ENCODE measurements at regions not wholly inside any gene's neighbourhood (a gene's known extent, or its start where the extent isn't known, plus 50 kb on each side); places are given as distances from the start of the nearest gene placed in this dataset.
A peak's percentile ranks its signal among the peaks of the same experiment; 100 is the strongest.

- DNase-seq (ENCODE audit: low read depth), result no peak
Observed at GRCh38 chr17:45680360-45680759, 103.8 kb upstream of the CRHR1 start.

GRCh38 chr17:45681706-45682105 lies 102.4 kb upstream of the CRHR1 start:
- DNase-seq (ENCODE audit: low read depth), result no peak

GRCh38 chr17:45686250-45686649 lies 97.9 kb upstream of the CRHR1 start:
- DNase-seq (ENCODE audit: low read depth), result no peak

GRCh38 chr17:45687594-45687993 lies 96.5 kb upstream of the CRHR1 start:
- no peak for DNase-seq (ENCODE audit: low read depth)

GRCh38 chr17:45688353-45688752 lies 95.8 kb upstream of the CRHR1 start:
- DNase-seq (ENCODE audit: low read depth), result peak; percentile 39

- no peak for DNase-seq (ENCODE audit: low read depth)
Observed at GRCh38 chr17:45688820-45689219, 95.3 kb upstream of the CRHR1 start.

- DNase-seq (ENCODE audit: low read depth), result no peak
Observed at GRCh38 chr17:45689451-45689850, 94.7 kb upstream of the CRHR1 start.

- no peak for DNase-seq (ENCODE audit: low read depth)
Observed at GRCh38 chr17:45690625-45691275, 93.4 kb upstream of the CRHR1 start.

GRCh38 chr17:45692661-45693060 lies 91.5 kb upstream of the CRHR1 start:
- DNase-seq (ENCODE audit: low read depth), result no peak

GRCh38 chr17:45693792-45694191 lies 90.3 kb upstream of the CRHR1 start:
- no peak for DNase-seq (ENCODE audit: low read depth)

- DNase-seq (ENCODE audit: low read depth), result no peak
Observed at GRCh38 chr17:45696442-45696841, 87.7 kb upstream of the CRHR1 start.

- DNase-seq (ENCODE audit: low read depth), result no peak
Observed at GRCh38 chr17:45697076-45697475, 87.0 kb upstream of the CRHR1 start.

GRCh38 chr17:45700171-45701090 lies 83.7 kb upstream of the CRHR1 start:
- DNase-seq (ENCODE audit: low read depth), result no peak

GRCh38 chr17:45702666-45703266 lies 81.4 kb upstream of the CRHR1 start:
- no peak for DNase-seq (ENCODE audit: low read depth)

GRCh38 chr17:45703348-45703747 lies 80.8 kb upstream of the CRHR1 start:
- no peak for DNase-seq (ENCODE audit: low read depth)

- no peak for DNase-seq (ENCODE audit: low read depth)
Observed at GRCh38 chr17:45703806-45704205, 80.3 kb upstream of the CRHR1 start.

- no peak for DNase-seq (ENCODE audit: low read depth)
Observed at GRCh38 chr17:45704251-45704650, 79.9 kb upstream of the CRHR1 start.

- DNase-seq (ENCODE audit: low read depth), result peak; percentile 52
Observed at GRCh38 chr17:45705123-45706009, 78.8 kb upstream of the CRHR1 start.

- DNase-seq (ENCODE audit: low read depth), result no peak
Observed at GRCh38 chr17:45706033-45706432, 78.1 kb upstream of the CRHR1 start.

- no peak for DNase-seq (ENCODE audit: low read depth)
Observed at GRCh38 chr17:45708707-45709290, 75.3 kb upstream of the CRHR1 start.

GRCh38 chr17:45709728-45710288 lies 74.3 kb upstream of the CRHR1 start:
- DNase-seq (ENCODE audit: low read depth), result no peak
